GM12865 (cell line): ENCODE measurements at regions not wholly inside any gene's neighbourhood (a gene's known extent, or its start where the extent isn't known, plus 50 kb on each side); places are given as distances from the start of the nearest gene placed in this dataset.

Experiments used
- DNase-seq: peaks from one replicate; pipeline ENCODE4 v3.0.0; 2010; ENCODE audit warnings: low read depth
- H3K4me3 ChIP-seq: 2 replicates; pipeline ENCODE4 v1.5.1; 2011; ENCODE audit warnings: mild to moderate bottlenecking, low read depth, low read length, control low read depth
- CTCF ChIP-seq: IDR thresholded peaks from 2 replicates; pipeline ENCODE4 v1.5.1; 2011; ENCODE audit warnings: low read length, control low read depth, low read depth, inconsistent platforms; ENCODE audit not compliant: insufficient read depth; ENCODE audit errors: missing control alignments

GRCh38 chr6:53446151-53446550 is 97.4 kb upstream of the ELOVL5 start:
- DNase-seq, result no peak
- no peak for TF ChIP-seq CTCF
- no peak overlapping the region for H3K4me3 ChIP-seq

GRCh38 chr6:53441761-53442160 is 93.0 kb upstream of the ELOVL5 start:
- DNase-seq, result no peak
- H3K4me3 ChIP-seq, result no peak overlapping the region
- no peak for TF ChIP-seq CTCF

- H3K4me3 ChIP-seq, result no peak overlapping the region
- TF ChIP-seq CTCF, result no peak
- DNase-seq, result peak; percentile 14
These were observed 92.3 kb upstream of the ELOVL5 start for GRCh38 chr6:53441035-53441493.

GRCh38 chr6:53440336-53440945 is 91.7 kb upstream of the ELOVL5 start:
- no peak for DNase-seq
- no peak overlapping the region for H3K4me3 ChIP-seq
- TF ChIP-seq CTCF, result no peak

- no peak for DNase-seq
- no peak for TF ChIP-seq CTCF
- H3K4me3 ChIP-seq, result no peak overlapping the region
These were observed 90.8 kb upstream of the ELOVL5 start for GRCh38 chr6:53439556-53439955.

GRCh38 chr6:53437557-53438202 is 88.9 kb upstream of the ELOVL5 start:
- H3K4me3 ChIP-seq, result no peak overlapping the region
- DNase-seq, result peak; percentile 45
- peak; percentile 53 for TF ChIP-seq CTCF
